ENCODE measurements at regions not wholly inside any gene's neighbourhood (a gene's known extent, or its start where the extent isn't known, plus 50 kb on each side); places are given as distances from the start of the nearest gene placed in this dataset.
"Not testable (repeated sequence)": the region's sequence is repeated elsewhere in the genome, so short reads cannot be mapped to it uniquely, and the experiment has no call there.

- no peaks in the 10 kb centered on the region for H3K9me3 ChIP-seq (ENCODE audit: control insufficient read depth in 2 of 2, low read length in 2 of 2)
- H3K27ac ChIP-seq (ENCODE audit: low read depth in 2 of 2, low read length in 2 of 2) = no peak overlapping the region
- no peaks in the 10 kb centered on the region for H3K36me3 ChIP-seq (ENCODE audit: control insufficient read depth in 2 of 2, insufficient read depth in 2 of 2, low read length in 2 of 2)
- H3K9ac ChIP-seq (ENCODE audit: low read depth in 1 of 2, low read length in 2 of 2) = no peak overlapping the region
- H3K4me3 ChIP-seq (ENCODE audit: low read length in 2 of 2) = no peak overlapping the region
- no peaks in the 10 kb centered on the region for H3K27me3 ChIP-seq (ENCODE audit: control insufficient read depth in 2 of 2, insufficient read depth in 2 of 2, low read length in 2 of 2)
- H3K4me1 ChIP-seq (ENCODE audit: control insufficient read depth in 2 of 2, insufficient read depth in 2 of 2, low read length in 2 of 2) = no peaks in the 10 kb centered on the region
Measured at GRCh38 chr10:36021096-36021495, 379.0 kb upstream of the FZD8 start.

GRCh38 chr10:36019749-36020148, 377.7 kb upstream of the FZD8 start:
- no peak overlapping the region for H3K9ac ChIP-seq (ENCODE audit: low read depth in 1 of 2, low read length in 2 of 2)
- no peak overlapping the region for H3K4me3 ChIP-seq (ENCODE audit: low read length in 2 of 2)
- no peaks in the 10 kb centered on the region for H3K27me3 ChIP-seq (ENCODE audit: control insufficient read depth in 2 of 2, insufficient read depth in 2 of 2, low read length in 2 of 2)
- no peaks in the 10 kb centered on the region for H3K9me3 ChIP-seq (ENCODE audit: control insufficient read depth in 2 of 2, low read length in 2 of 2)
- no peaks in the 10 kb centered on the region for H3K4me1 ChIP-seq (ENCODE audit: control insufficient read depth in 2 of 2, insufficient read depth in 2 of 2, low read length in 2 of 2)
- H3K27ac ChIP-seq (ENCODE audit: low read depth in 2 of 2, low read length in 2 of 2) = no peak overlapping the region
- H3K36me3 ChIP-seq (ENCODE audit: control insufficient read depth in 2 of 2, insufficient read depth in 2 of 2, low read length in 2 of 2) = no peaks in the 10 kb centered on the region

- no peak overlapping the region for H3K4me3 ChIP-seq (ENCODE audit: low read length in 2 of 2)
- no peaks in the 10 kb centered on the region for H3K36me3 ChIP-seq (ENCODE audit: control insufficient read depth in 2 of 2, insufficient read depth in 2 of 2, low read length in 2 of 2)
Measured at GRCh38 chr10:36018996-36019395, 376.9 kb upstream of the FZD8 start.

GRCh38 chr10:36017137-36017536, 375.0 kb upstream of the FZD8 start:
- H3K9ac ChIP-seq (ENCODE audit: low read depth in 1 of 2, low read length in 2 of 2) = no peak overlapping the region
- no peaks in the 10 kb centered on the region for H3K27me3 ChIP-seq (ENCODE audit: control insufficient read depth in 2 of 2, insufficient read depth in 2 of 2, low read length in 2 of 2)
- no peaks in the 10 kb centered on the region for H3K36me3 ChIP-seq (ENCODE audit: control insufficient read depth in 2 of 2, insufficient read depth in 2 of 2, low read length in 2 of 2)
- H3K4me1 ChIP-seq (ENCODE audit: control insufficient read depth in 2 of 2, insufficient read depth in 2 of 2, low read length in 2 of 2) = no peaks in the 10 kb centered on the region
- H3K9me3 ChIP-seq (ENCODE audit: control insufficient read depth in 2 of 2, low read length in 2 of 2) = no peaks in the 10 kb centered on the region
- H3K27ac ChIP-seq (ENCODE audit: low read depth in 2 of 2, low read length in 2 of 2) = no peak overlapping the region
- H3K4me3 ChIP-seq (ENCODE audit: low read length in 2 of 2) = no peak overlapping the region

More at GRCh38 chr10:36018996-36019395, 376.9 kb upstream of the FZD8 start:
- Histone ChIP-seq H3K9me3 (ENCODE audit: control insufficient read depth in 2 of 2, low read length in 2 of 2) (no peaks in the 10 kb centered on the region), H3K4me1 (ENCODE audit: control insufficient read depth in 2 of 2, insufficient read depth in 2 of 2, low read length in 2 of 2) (no peaks in the 10 kb centered on the region), H3K9ac (ENCODE audit: low read depth in 1 of 2, low read length in 2 of 2) (no peak overlapping the region), H3K27me3 (ENCODE audit: control insufficient read depth in 2 of 2, insufficient read depth in 2 of 2, low read length in 2 of 2) (no peaks in the 10 kb centered on the region), H3K27ac (ENCODE audit: low read depth in 2 of 2, low read length in 2 of 2) (no peak overlapping the region)

- Histone ChIP-seq H3K9ac (ENCODE audit: low read depth in 1 of 2, low read length in 2 of 2) (no peak overlapping the region), H3K4me3 (ENCODE audit: low read length in 2 of 2) (no peak overlapping the region), H3K9me3 (ENCODE audit: control insufficient read depth in 2 of 2, low read length in 2 of 2) (no peaks in the 10 kb centered on the region), H3K4me1 (ENCODE audit: control insufficient read depth in 2 of 2, insufficient read depth in 2 of 2, low read length in 2 of 2) (no peaks in the 10 kb centered on the region), H3K27me3 (ENCODE audit: control insufficient read depth in 2 of 2, insufficient read depth in 2 of 2, low read length in 2 of 2) (no peaks in the 10 kb centered on the region), H3K36me3 (ENCODE audit: control insufficient read depth in 2 of 2, insufficient read depth in 2 of 2, low read length in 2 of 2) (no peaks in the 10 kb centered on the region), H3K27ac (ENCODE audit: low read depth in 2 of 2, low read length in 2 of 2) (no peak overlapping the region)
Measured at GRCh38 chr10:36007369-36007768, 365.3 kb upstream of the FZD8 start.

GRCh38 chr10:36003688-36004087, 361.6 kb upstream of the FZD8 start:
- Histone ChIP-seq H3K27ac (ENCODE audit: low read depth in 2 of 2, low read length in 2 of 2) (no peak overlapping the region), H3K4me1 (ENCODE audit: control insufficient read depth in 2 of 2, insufficient read depth in 2 of 2, low read length in 2 of 2) (no peaks in the 10 kb centered on the region), H3K9ac (ENCODE audit: low read depth in 1 of 2, low read length in 2 of 2) (no peak overlapping the region), H3K4me3 (ENCODE audit: low read length in 2 of 2) (no peak overlapping the region), H3K9me3 (ENCODE audit: control insufficient read depth in 2 of 2, low read length in 2 of 2) (no peaks in the 10 kb centered on the region), H3K36me3 (ENCODE audit: control insufficient read depth in 2 of 2, insufficient read depth in 2 of 2, low read length in 2 of 2) (no peaks in the 10 kb centered on the region), H3K27me3 (ENCODE audit: control insufficient read depth in 2 of 2, insufficient read depth in 2 of 2, low read length in 2 of 2) (no peaks in the 10 kb centered on the region)

GRCh38 chr10:36003031-36003600, 361.0 kb upstream of the FZD8 start:
- H3K27me3 ChIP-seq (ENCODE audit: control insufficient read depth in 2 of 2, insufficient read depth in 2 of 2, low read length in 2 of 2) = no peaks in the 10 kb centered on the region

GRCh38 chr10:36002445-36002844, 360.3 kb upstream of the FZD8 start:
- no peak overlapping the region for H3K27ac ChIP-seq (ENCODE audit: low read depth in 2 of 2, low read length in 2 of 2)
- no peaks in the 10 kb centered on the region for H3K27me3 ChIP-seq (ENCODE audit: control insufficient read depth in 2 of 2, insufficient read depth in 2 of 2, low read length in 2 of 2)
- no peaks in the 10 kb centered on the region for H3K4me1 ChIP-seq (ENCODE audit: control insufficient read depth in 2 of 2, insufficient read depth in 2 of 2, low read length in 2 of 2)
- no peaks in the 10 kb centered on the region for H3K36me3 ChIP-seq (ENCODE audit: control insufficient read depth in 2 of 2, insufficient read depth in 2 of 2, low read length in 2 of 2)
- no peaks in the 10 kb centered on the region for H3K9me3 ChIP-seq (ENCODE audit: control insufficient read depth in 2 of 2, low read length in 2 of 2)
- no peak overlapping the region for H3K9ac ChIP-seq (ENCODE audit: low read depth in 1 of 2, low read length in 2 of 2)
- H3K4me3 ChIP-seq (ENCODE audit: low read length in 2 of 2) = no peak overlapping the region

More at GRCh38 chr10:36003031-36003600, 361.0 kb upstream of the FZD8 start:
- no peak overlapping the region for H3K27ac ChIP-seq (ENCODE audit: low read depth in 2 of 2, low read length in 2 of 2)
- H3K9me3 ChIP-seq (ENCODE audit: control insufficient read depth in 2 of 2, low read length in 2 of 2) = no peaks in the 10 kb centered on the region
- H3K4me3 ChIP-seq (ENCODE audit: low read length in 2 of 2) = no peak overlapping the region
- no peak overlapping the region for H3K9ac ChIP-seq (ENCODE audit: low read depth in 1 of 2, low read length in 2 of 2)
- no peaks in the 10 kb centered on the region for H3K4me1 ChIP-seq (ENCODE audit: control insufficient read depth in 2 of 2, insufficient read depth in 2 of 2, low read length in 2 of 2)
- no peaks in the 10 kb centered on the region for H3K36me3 ChIP-seq (ENCODE audit: control insufficient read depth in 2 of 2, insufficient read depth in 2 of 2, low read length in 2 of 2)

GRCh38 chr10:36000754-36001153, 358.7 kb upstream of the FZD8 start:
- not testable (repeated sequence) for H3K27me3 ChIP-seq (ENCODE audit: control insufficient read depth in 2 of 2, insufficient read depth in 2 of 2, low read length in 2 of 2); H3K36me3 ChIP-seq (ENCODE audit: control insufficient read depth in 2 of 2, insufficient read depth in 2 of 2, low read length in 2 of 2); H3K4me1 ChIP-seq (ENCODE audit: control insufficient read depth in 2 of 2, insufficient read depth in 2 of 2, low read length in 2 of 2); H3K27ac ChIP-seq (ENCODE audit: low read depth in 2 of 2, low read length in 2 of 2); H3K9me3 ChIP-seq (ENCODE audit: control insufficient read depth in 2 of 2, low read length in 2 of 2); H3K9ac ChIP-seq (ENCODE audit: low read depth in 1 of 2, low read length in 2 of 2); H3K4me3 ChIP-seq (ENCODE audit: low read length in 2 of 2)

GRCh38 chr10:35998026-35998425, 355.9 kb upstream of the FZD8 start:
- Histone ChIP-seq H3K27ac (ENCODE audit: low read depth in 2 of 2, low read length in 2 of 2) (no peak overlapping the region), H3K4me3 (ENCODE audit: low read length in 2 of 2) (no peak overlapping the region), H3K27me3 (ENCODE audit: control insufficient read depth in 2 of 2, insufficient read depth in 2 of 2, low read length in 2 of 2) (no peaks in the 10 kb centered on the region), H3K4me1 (ENCODE audit: control insufficient read depth in 2 of 2, insufficient read depth in 2 of 2, low read length in 2 of 2) (no peaks in the 10 kb centered on the region), H3K9me3 (ENCODE audit: control insufficient read depth in 2 of 2, low read length in 2 of 2) (no peaks in the 10 kb centered on the region), H3K9ac (ENCODE audit: low read depth in 1 of 2, low read length in 2 of 2) (no peak overlapping the region), H3K36me3 (ENCODE audit: control insufficient read depth in 2 of 2, insufficient read depth in 2 of 2, low read length in 2 of 2) (no peaks in the 10 kb centered on the region)

- no peak overlapping the region for H3K4me3 ChIP-seq (ENCODE audit: low read length in 2 of 2)
- H3K9ac ChIP-seq (ENCODE audit: low read depth in 1 of 2, low read length in 2 of 2) = no peak overlapping the region
- no peaks in the 10 kb centered on the region for H3K9me3 ChIP-seq (ENCODE audit: control insufficient read depth in 2 of 2, low read length in 2 of 2)
- H3K27ac ChIP-seq (ENCODE audit: low read depth in 2 of 2, low read length in 2 of 2) = no peak overlapping the region
- no peaks in the 10 kb centered on the region for H3K4me1 ChIP-seq (ENCODE audit: control insufficient read depth in 2 of 2, insufficient read depth in 2 of 2, low read length in 2 of 2)
- no peaks in the 10 kb centered on the region for H3K36me3 ChIP-seq (ENCODE audit: control insufficient read depth in 2 of 2, insufficient read depth in 2 of 2, low read length in 2 of 2)
- H3K27me3 ChIP-seq (ENCODE audit: control insufficient read depth in 2 of 2, insufficient read depth in 2 of 2, low read length in 2 of 2) = no peaks in the 10 kb centered on the region
Measured at GRCh38 chr10:35995485-35995884, 353.4 kb upstream of the FZD8 start.
